ENCODE measurements at regions not wholly inside any gene's neighbourhood (a gene's known extent, or its start where the extent isn't known, plus 50 kb on each side); places are given as distances from the start of the nearest gene placed in this dataset.

DNA sequence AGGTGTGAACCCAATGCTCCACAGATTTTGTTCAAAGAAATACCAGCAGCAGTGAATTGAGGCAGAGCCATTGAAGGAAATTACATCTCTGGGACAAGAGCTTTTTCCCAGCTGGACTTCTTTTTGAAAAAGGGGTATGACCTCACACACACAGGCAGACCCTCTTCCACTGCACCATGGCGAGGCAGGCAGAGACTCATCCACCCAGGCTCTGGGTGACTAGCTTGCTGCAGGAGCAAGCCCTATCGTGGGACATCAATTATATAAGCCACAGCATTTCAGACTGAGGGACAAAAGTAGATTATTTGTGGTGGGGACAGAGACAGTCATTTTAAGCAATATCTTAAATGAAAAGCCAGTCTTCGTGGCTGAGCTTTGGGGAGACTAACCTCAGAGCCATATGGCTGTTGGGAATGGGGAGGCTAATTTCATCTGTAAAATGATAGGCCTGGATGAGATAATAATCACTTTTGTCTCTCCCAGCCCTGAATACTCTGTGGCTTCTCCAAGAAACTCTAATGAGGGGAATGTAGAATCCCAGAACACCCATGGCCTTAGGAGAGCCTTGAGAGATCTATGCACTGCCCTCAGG is 113.1 kb upstream of the TNC start:
- no peak for TF ChIP-seq POLR2A (IDR thresholded peaks at IDR 0.05)
- TF ChIP-seq, protein P1, sequence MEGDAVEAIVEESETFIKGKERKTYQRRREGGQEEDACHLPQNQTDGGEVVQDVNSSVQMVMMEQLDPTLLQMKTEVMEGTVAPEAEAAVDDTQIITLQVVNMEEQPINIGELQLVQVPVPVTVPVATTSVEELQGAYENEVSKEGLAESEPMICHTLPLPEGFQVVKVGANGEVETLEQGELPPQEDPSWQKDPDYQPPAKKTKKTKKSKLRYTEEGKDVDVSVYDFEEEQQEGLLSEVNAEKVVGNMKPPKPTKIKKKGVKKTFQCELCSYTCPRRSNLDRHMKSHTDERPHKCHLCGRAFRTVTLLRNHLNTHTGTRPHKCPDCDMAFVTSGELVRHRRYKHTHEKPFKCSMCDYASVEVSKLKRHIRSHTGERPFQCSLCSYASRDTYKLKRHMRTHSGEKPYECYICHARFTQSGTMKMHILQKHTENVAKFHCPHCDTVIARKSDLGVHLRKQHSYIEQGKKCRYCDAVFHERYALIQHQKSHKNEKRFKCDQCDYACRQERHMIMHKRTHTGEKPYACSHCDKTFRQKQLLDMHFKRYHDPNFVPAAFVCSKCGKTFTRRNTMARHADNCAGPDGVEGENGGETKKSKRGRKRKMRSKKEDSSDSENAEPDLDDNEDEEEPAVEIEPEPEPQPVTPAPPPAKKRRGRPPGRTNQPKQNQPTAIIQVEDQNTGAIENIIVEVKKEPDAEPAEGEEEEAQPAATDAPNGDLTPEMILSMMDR (IDR thresholded peaks at IDR 0.05), result no peak
- TF ChIP-seq POLR2AphosphoS5 (IDR thresholded peaks at IDR 0.05), result no peak
- no peak for TF ChIP-seq EP300 (IDR thresholded peaks at IDR 0.05)

Measured in upper lobe of left lung (tissue), 4 donors.